HFFc6 (cell line): ENCODE measurements at regions not wholly inside any gene's neighbourhood (a gene's known extent, or its start where the extent isn't known, plus 50 kb on each side); places are given as distances from the start of the nearest gene placed in this dataset.

Experiments used
- DNase-seq: peaks from one replicate; pipeline ENCODE4 v3.0.0-alpha.2; 2018
- H3K27ac Mint-ChIP-seq: 2 replicates; pipeline ENCODE4 v1.8.0; 2020; ENCODE audit warnings: mild to moderate bottlenecking, mixed read lengths
- H3K27me3 Mint-ChIP-seq: 2 replicates; pipeline ENCODE4 v1.8.0; 2021; ENCODE audit warnings: mild to moderate bottlenecking, moderate library complexity, mixed read lengths; ENCODE audit not compliant: insufficient read depth
- H3K36me3 Mint-ChIP-seq: 2 replicates; pipeline ENCODE4 v1.8.0; 2021; ENCODE audit warnings: low read depth, mixed read lengths
- H3K4me1 Mint-ChIP-seq: 2 replicates; pipeline ENCODE4 v1.8.0; 2020; ENCODE audit warnings: low read depth, mixed read lengths
- H3K4me3 Mint-ChIP-seq: 2 replicates; pipeline ENCODE4 v1.8.0; 2020; ENCODE audit warnings: mild to moderate bottlenecking, moderate library complexity, mixed read lengths
- H3K9me3 Mint-ChIP-seq: 2 replicates; pipeline ENCODE4 v1.8.0; 2020; ENCODE audit warnings: mild to moderate bottlenecking, mixed read lengths
- CTCF ChIP-seq: fragments of 200-600 bp; sonication (generic); IDR thresholded peaks from 2 replicates; pipeline ENCODE4 v1.5.0; 2021; ENCODE audit warnings: antibody characterized with exemption, mild to moderate bottlenecking

- Mint-ChIP-seq H3K27ac (no peak overlapping the region), H3K9me3 (peaks cover 25% of the 10 kb centered on the region), H3K27me3 (peaks cover 2% of the 10 kb centered on the region; the same call in 1 of the 2 replicates), H3K4me1 (no peaks in the 10 kb centered on the region), H3K4me3 (no peak overlapping the region), H3K36me3 (no peaks in the 10 kb centered on the region)
- DNase-seq = no peak
- TF ChIP-seq CTCF = no peak
These were observed 302.1 kb downstream of the CTTN start for GRCh38 chr11:70700453-70700852.

GRCh38 chr11:70700871-70701270 lies 302.5 kb downstream of the CTTN start:
- no peak overlapping the region for H3K27ac Mint-ChIP-seq
- no peak overlapping the region for H3K4me3 Mint-ChIP-seq
- TF ChIP-seq CTCF = no peak
- no peaks in the 10 kb centered on the region for H3K36me3 Mint-ChIP-seq
- no peak for DNase-seq
- H3K9me3 Mint-ChIP-seq = peaks cover 27% of the 10 kb centered on the region
- H3K4me1 Mint-ChIP-seq = no peaks in the 10 kb centered on the region
- H3K27me3 Mint-ChIP-seq = peaks cover 2% of the 10 kb centered on the region; the same call in 1 of the 2 replicates

- H3K9me3 Mint-ChIP-seq = peaks cover 23% of the 10 kb centered on the region
- peaks cover 2% of the 10 kb centered on the region; the same call in 1 of the 2 replicates for H3K27me3 Mint-ChIP-seq
- H3K4me3 Mint-ChIP-seq = no peak overlapping the region
- DNase-seq = no peak
- H3K4me1 Mint-ChIP-seq = no peaks in the 10 kb centered on the region
- H3K36me3 Mint-ChIP-seq = no peaks in the 10 kb centered on the region
- no peak for TF ChIP-seq CTCF
- no peak overlapping the region for H3K27ac Mint-ChIP-seq
These were observed 303.8 kb downstream of the CTTN start for GRCh38 chr11:70702040-70702648.

- no peak overlapping the region for H3K4me3 Mint-ChIP-seq
- peaks cover 2% of the 10 kb centered on the region; the same call in 1 of the 2 replicates for H3K27me3 Mint-ChIP-seq
- no peak overlapping the region for H3K27ac Mint-ChIP-seq
- no peaks in the 10 kb centered on the region for H3K4me1 Mint-ChIP-seq
- no peaks in the 10 kb centered on the region for H3K36me3 Mint-ChIP-seq
- no peak for TF ChIP-seq CTCF
- peaks cover 33% of the 10 kb centered on the region for H3K9me3 Mint-ChIP-seq
- no peak for DNase-seq
These were observed 305.1 kb downstream of the CTTN start for GRCh38 chr11:70703141-70704064.

GRCh38 chr11:70705097-70705496 lies 306.8 kb downstream of the CTTN start:
- Mint-ChIP-seq H3K4me1 (no peaks in the 10 kb centered on the region), H3K36me3 (peaks cover 3% of the 10 kb centered on the region; the same call in 1 of the 2 replicates), H3K9me3 (peaks cover 43% of the 10 kb centered on the region), H3K27ac (no peak overlapping the region), H3K27me3 (peaks cover 3% of the 10 kb centered on the region; the same call in 1 of the 2 replicates), H3K4me3 (no peak overlapping the region)
- TF ChIP-seq CTCF = no peak
- DNase-seq = no peak
